NAMALWA (cell line): ENCODE measurements at regions not wholly inside any gene's neighbourhood (a gene's known extent, or its start where the extent isn't known, plus 50 kb on each side); places are given as distances from the start of the nearest gene placed in this dataset.

Source experiments
- DNase-seq: peaks from one replicate; pipeline ENCODE4 v3.0.0-alpha.2; 2015; ENCODE audit warnings: low spot score

DNA sequence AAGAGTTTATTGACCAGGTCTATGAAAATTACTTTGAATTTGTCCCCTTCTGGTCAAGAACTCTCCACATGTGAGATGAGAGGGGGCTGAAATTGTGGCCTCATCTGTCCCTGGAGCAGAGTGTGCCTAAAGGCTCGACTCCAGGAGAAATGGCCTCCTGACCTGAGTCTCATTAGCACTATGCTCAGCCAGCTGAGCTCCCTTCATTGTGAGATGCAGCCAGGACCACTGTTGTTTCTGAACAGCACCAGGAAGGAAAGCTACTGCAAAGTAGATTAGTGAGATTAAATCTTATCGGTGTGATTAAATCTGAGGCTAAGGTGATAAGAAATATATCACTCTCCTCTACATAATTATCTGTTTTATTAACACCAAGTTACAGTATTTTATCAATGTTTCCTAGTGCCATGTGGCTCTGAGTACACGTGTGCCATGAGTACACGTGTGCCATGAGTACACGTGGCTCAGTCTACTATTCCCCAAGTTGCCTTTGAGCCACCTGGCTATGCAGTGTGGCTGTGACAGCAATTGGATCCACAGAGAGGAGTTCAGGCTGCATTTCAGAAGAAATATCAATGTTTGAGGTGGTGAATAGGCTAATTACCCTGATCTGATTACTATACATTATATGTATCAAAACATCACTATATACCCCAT, 126.9 kb downstream of the IPMK start:
- no peak for DNase-seq

DNA sequence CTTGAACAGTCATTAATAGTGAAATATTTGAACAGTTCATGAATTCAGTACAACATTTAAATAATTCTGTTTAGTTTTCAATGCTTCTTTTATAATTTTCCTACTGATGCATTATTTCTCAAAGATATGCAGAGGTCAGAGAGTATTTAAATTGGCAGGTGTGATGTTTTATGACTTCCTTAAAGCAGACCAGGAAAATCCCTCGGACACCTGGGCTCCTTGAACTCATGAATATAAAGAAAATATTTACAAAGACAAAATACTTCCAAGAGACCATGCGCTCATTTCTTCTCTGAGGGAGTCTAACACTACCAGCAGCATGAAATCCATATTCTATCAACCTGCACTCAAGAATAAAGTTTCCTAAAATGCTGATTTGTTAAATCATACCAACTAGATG, 127.6 kb downstream of the IPMK start:
- no peak for DNase-seq

DNA sequence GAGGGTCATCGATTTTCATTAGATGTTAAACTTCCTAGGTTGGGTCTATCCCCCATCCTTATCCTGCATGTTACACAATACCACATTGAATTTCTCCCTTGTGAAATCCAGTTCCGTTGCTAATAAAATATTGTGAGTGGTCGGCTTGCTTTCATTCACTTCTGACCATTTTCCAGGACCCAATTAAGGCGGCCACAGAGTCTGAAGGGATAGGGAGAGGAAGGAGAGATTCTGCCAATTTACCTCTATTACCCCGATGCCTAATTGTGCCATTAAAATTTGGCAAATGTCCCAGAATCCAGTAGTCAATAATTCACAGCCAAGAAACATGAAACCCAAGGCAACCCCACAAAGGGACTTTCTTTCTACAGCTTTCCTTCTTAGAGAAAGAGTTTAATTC, 129.9 kb downstream of the IPMK start:
- no peak for DNase-seq

DNA sequence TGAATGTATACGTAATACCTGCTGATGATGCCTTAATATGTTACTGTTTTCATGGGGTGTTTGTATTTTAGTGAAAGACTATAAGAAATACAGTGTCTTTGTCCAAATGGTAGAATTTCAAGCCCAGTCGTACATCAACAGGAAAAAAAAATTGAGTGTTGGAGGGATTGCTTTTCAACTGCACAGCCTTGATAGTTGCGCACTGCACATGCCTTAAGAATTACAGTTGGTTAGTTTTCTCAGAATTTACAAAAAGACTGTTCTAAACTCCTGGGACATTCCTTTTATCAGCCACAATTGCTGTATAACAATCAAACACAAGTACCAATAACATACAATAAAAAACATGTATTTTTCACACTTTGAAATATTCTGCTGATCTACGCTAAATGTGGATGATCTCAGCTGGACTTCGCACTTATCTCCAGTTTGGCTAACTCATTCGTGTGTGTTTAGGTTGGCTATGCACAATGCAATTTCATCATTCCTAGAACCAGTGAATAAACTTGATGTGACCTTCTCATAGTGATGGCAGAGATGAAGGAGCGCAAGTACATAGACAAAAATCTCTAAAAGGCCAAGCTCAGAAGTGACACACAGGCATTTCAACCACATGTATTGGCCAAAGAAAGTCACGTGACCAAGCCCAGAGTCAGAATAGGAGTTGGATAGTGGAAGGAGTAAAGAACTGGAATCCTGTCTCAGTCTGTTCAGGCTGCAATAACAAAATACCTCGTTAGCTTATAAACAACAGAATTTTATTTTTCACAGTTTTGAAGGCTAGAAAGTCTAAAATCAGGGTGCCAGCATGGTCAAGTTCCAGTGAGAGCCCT, 152.3 kb downstream of the IPMK start:
- DNase-seq, result no peak

DNA sequence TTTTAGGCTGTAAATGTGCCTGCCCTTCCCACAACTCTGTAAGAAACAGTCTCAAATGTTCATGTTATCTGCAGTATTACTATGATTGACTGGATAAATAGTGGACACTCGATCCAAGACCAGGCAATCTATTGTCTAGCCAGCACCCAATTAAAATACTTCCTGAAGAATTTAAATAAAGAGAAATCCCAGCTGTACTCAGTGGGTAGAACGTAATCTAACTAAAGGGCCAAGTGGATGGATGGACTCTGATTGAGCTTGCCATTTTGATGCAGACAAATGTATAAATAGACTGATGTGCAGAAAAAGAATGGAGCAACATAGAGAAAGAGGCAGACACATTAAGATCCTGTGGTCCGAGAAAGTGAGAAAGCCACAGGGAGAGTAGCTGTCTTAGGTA, 158.0 kb downstream of the IPMK start:
- no peak for DNase-seq

DNA sequence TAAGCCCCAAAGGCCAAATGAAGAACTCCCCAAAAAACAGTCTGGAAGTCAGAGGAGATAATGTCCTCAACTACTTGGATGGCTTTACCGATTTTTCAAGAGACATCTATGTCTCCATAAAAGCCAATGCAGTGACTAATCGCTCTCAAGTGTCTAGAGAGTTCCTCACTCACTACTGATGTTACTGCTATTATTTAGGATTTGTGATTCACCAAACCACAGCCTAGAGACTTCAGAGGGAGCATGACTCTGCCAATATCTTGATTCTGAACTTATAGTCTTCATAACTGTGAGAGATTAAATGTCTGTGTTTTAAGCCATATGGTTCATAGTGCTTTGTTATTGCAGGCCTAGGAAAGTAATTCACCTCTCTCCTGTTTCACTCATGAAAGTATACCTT, 160.2 kb downstream of the IPMK start:
- DNase-seq, result no peak

DNA sequence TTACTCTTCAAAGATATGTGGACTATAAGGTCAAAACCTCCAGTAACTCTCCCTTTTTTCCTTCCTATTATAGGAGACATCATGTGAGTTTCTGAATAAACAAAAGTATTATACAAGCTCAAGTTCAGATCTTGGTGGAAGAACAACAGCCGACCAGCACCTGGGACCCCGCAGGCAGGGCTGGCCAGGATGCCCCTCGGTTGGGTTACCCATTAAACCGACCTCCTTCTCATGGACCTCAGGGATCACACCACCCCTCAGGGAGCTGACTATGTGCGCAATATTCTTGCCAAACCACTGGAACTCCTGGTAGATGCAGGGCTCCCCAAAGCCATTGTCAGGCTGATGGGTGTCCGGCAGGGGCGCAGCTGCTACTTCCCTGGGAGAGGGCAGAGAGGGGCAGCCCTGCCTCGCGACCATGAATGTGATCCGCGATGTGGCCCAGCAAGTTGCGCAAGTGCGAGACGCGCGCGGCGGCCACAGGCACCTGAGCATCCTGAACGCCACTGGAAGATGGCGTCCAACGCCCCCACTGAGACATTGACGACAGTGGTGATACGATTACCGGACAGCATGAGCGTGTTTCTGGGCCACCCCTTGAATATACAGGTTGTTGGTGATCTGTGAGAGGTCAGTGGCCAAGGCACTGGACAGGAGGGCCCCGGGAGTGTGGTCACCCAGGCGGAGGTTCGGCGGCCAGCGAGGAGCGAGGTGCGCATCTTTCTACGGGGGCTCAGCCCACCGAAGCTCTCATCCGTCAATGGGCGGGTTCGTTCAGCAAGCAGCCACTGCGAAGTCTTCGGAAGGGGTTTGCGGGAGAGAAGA, 161.3 kb downstream of the IPMK start:
- no peak for DNase-seq

DNA sequence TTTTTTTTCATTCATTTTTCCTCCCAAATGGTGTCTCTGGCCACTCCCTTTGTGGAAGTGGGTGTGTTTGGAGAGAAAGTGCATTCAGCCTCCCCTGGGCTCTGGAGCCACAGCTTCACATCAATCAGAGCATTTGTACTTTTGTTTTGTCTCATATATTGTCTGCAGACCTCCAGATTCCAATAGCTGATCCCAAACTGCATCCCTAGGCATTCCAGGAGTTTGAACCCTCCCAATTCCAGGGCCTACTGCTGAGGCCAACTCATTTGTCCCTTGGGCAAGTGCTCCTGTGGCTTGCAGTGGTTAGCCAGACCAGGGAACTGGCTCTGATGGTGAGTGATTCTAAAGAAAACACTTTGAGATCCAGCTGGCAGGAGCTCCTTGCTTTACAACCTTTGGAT, 163.3 kb downstream of the IPMK start:
- DNase-seq, result no peak

DNA sequence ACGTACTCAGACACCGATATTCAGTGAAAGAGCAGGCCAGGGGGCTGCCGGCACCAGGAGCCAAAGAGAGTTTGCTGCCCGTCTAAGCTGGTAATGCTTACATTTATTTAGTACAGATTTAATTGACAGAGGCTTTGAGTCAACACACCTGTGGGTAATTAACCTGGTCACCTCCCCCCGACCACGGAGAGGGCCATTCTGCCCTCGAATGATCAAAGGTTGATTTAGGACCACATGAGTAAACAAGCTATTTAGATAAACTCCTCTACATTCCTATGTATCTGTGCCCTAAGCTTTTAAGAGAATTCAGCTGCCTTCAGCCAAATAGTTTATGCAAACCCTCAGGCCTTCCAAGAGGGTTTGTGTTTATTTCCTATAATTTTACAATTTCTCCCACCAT, 164.8 kb downstream of the IPMK start:
- DNase-seq, result no peak

DNA sequence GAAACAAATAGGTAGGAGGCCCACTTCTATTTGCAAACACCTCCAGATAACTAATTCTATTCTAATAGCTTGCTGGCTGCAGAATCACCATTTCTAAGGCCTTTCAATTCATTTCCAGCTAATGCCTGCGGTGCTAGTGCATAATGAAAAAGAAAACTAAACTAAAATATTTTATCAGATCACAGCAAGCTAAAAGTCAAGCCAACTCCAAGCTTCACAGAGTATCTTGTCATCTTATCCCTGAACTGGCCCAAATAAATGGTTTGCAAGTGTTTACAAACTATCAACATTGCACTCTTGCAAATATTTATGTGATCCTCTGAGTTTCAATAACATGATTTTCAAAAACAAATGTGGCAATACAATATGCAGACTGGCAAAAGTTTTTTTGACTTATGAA, 166.0 kb downstream of the IPMK start:
- DNase-seq, result no peak

DNA sequence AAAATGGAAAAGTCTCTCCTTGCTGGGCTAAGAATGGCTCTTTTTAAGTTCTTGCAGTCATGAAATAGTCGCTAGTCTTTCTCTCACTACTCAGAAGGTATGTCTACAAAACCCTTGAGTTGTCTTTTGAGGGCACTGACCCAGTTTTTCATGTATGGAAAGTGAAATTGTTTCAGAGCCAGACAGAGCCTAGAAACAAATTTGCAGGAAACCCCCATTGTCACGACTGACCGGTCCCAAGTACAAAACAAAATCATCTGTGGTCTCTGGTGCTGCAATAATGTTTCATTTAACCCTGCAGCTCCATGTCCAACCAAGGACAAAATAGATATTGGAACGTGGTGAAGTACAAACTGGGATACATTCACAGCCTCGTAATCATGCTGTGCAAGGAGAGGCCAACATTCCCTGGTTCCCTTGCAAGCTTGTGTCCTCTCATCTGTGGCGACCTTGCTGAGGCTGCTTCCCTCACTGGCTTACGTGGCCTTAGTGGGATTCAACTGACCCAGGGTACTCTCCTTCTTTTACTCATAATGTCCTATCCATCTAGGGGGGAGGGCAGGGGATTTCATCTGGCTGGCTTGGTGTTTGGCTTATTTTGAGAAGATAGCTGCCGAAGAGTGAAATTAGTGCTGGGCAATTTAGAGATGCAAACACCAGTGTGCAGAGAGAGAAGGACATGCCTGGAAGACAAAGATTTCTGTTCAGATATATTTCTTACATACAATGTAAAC, 172.5 kb downstream of the IPMK start:
- no peak for DNase-seq

DNA sequence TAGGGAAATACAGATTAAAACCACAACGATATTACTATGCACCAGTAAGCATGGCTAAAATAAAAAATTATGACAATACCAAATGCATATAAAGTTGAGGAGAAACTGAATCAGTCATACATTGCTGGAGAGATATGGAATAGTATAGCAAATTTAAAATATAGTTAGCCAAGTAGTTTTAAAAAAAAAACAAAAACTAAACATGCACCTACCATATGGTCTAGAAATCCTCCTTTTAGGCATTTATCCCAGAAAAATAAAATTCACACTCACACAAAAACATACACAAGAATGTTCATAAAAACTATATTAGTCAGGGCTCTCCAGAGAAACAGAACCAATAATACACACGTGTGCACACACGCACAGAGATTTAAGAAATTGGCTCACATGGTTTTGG, 175.8 kb downstream of the IPMK start:
- DNase-seq, result no peak

DNA sequence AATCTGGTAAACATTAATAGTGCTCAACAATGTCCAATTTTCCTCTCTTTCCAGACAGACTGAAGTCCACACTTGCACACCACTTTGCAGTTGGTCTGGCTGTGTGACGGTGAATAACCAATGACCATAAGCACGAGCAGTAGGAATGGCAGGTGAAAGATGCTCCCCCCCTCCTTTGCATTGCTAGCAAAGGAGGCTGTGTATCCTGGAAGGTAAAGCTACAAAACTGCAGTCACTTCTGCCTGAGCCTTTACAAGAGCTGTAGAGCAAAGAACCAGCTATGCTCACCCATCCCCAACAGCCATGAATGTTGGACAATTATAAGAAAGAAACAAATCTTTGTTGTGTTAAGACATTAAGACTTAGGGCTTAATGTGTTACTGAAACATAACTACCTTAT, 178.0 kb downstream of the IPMK start:
- no peak for DNase-seq

DNA sequence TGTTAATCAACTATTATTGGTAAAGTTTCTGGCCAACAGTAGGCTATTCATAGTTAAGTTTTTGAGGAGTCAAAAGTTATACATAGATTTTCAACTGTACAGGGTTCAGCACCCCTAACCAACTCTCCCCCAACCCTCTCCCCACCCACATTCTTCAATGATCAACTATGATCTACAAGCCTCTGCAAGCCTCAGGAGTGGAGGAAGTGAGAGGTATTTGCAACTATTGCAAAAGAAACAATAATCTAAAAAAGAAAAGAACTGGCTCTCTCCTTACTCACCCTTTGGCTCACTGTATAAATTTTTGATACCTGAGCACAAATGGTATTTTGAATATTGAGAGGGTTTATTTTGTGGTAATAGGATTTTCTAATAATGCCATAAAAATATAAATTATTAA, 179.8 kb downstream of the IPMK start:
- no peak for DNase-seq

DNA sequence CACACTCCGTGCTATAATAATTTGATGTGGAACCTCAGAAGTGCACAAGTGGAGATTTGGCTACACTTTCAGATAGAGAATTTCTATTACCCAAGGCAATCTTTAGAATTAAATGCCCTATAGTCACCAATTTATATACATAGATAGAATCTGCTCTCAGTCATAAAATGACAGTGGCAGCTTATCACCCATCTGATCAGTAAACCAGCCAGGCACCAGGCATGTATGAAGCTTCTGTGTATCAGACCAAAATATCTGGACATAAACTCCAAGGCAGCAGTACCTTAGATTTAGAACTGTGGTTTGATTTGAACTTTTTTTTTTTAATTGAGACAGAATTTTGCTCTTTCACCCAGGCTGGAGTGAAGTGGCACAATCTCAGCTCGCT, 180.9 kb downstream of the IPMK start:
- DNase-seq, result no peak

DNA sequence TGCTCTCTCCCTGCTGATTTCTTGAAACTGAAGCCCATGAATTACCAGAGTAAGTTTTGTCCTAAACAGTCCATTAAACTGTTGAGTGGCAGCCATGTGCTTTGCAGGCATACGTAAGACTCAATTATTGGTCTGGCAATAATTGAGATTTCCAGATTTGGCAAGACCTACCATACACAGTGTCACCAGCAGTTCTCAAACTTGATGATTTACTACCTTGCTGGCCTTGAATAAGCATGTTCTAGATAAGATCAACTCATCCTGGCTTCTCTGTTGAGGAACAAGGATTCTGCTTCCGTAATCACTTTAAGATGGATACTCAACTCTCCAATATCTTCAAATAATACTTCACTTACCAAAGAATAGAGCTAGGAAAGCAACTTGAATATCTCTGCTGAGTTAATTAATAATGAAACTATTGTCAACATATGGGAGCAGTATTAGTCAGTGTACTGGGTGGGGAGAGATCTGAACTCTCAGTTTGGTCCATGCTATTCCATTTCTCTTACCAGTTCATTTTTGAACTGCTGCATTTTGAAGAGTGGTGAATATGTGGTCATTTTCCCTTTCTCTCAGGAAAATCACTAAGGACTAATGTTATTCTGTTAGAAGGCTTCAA, 181.4 kb downstream of the IPMK start:
- DNase-seq, result no peak

DNA sequence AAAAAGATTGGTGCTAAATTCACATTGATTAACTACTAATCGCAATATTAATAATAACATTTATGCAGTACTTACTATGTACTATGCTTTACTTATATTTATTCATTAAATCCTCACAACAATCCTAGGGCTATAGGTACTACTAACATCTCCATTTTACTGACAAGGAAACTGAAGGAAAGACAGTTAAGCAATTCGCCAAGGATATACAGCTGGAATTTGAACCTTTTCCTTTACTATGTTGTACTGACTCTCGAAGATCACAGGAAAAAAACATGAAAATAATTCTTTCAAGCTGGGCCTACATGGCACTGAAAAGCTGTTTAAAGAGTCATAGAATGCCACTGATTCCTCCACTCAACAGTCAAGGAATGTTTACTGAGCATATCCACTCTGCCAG, 185.4 kb downstream of the IPMK start:
- DNase-seq, result no peak

DNA sequence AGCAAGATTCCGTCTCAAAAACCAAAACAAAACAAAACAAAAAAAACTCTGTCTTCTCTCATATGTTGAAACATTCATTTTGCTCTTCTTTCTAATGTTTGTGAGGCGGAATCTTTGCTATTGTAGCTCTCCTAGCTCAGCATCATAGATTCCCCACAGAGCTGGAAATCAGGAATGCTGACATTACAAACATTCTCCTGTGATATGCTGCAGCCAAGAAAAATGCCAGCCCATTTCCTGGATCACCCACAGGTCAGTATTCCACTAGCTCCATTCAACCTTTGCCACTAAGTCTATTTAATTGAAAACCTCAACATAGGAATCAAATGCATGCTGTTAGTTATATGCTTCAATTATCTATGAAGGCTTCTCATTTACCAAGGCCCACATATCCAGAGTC, 186.3 kb downstream of the IPMK start:
- DNase-seq, result no peak

DNA sequence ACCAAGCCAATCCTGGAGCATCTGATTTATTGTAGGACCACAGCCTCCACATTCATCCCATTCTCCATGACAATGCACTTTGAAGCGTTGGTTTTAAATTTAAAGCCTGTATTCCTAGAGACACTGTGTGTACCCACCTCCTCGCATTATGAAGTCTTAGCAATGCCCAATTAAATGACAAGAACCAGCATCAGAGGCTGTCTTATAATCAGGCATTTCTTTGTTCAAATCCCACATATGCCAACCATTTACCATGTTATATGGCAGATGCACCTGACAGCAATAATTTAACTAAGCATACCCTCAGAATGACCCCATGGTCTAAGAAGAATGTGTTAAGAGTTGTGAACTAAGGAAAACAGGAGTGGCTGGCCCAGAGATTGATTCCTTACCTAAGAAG, 188.2 kb downstream of the IPMK start:
- DNase-seq, result no peak

DNA sequence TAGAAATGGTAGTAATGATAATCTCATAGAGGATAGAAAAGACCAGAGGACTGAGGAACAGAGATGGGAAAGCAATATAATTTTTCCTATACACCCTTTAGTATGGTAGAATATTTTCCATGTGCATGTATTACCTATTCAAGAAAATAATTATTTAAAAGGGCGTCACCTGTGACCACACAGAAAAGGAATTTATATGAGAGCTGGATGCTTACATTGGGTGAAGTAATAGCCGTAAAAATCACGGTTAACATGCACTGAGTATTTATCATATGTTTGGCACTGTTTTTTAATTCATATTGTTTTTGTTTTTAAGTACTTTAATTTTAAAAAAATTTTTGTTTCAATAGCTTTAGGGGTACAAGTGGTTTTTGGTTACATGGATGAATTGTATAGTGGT, 195.1 kb downstream of the IPMK start:
- DNase-seq, result no peak

DNA sequence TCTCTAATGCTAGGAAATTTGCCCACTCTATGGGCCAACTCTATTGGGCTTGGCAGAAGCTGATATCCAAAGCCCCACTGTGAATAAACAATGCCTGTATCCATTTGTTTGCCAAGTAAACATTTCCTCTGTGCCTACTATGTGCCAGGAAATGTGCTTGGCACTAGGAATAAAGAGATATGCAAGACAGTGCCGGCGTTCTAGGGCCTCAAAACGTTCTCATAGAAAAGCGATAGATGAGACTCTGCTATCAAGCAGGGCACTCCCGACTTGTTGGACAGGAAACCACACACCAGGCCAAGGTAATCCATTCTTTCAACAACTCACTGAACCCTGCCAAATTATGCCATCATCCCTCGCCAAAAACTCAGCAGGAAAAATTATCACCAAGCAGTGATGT, 196.7 kb downstream of the IPMK start:
- no peak for DNase-seq

DNA sequence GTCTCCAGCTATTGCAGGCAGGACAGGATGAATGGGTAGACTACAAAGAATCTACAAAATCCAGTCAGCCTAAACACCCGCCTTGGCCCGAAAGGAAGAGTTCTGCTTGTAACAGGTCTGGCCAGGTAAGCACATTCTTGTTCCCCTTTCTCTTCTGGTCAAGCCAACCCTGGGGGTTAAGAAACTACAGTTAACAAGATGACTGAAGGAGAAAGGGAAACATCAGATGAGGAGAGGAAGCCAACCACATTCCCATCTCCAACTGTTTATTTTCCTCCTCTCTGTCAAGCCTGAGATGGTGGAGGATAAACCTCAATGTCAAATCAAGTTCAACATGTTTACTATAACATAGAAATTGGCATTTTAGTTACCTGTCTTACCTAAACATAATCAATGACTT, 198.9 kb downstream of the IPMK start:
- DNase-seq, result no peak
